ENCODE measurements at regions not wholly inside any gene's neighbourhood (a gene's known extent, or its start where the extent isn't known, plus 50 kb on each side); places are given as distances from the start of the nearest gene placed in this dataset.

DNA sequence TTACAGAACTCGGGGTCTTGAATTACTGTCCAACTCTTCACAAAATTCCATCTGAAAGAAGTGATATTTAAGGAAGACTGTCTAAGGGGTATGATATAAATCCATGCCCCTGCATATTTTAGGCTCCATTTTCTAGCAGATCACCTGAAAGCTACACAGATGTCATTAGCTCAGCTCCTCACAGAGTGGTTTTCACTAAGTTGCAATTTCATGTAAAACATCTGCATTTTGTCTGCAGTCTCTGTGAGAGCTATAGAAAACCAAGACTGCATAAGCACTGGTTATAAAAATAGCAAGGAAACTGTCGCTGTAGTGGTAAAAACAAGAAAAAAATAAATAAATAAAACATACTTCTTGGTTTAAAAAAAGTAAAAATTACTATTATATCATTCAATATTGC is 103.4 kb downstream of the RPL27A start:
- Histone ChIP-seq H3K27ac (ENCODE audit: low read depth, low read length, poor library complexity, severe bottlenecking) (no peak overlapping the region), H3K4me1 (ENCODE audit: insufficient read depth, low read length, severe bottlenecking) (no peaks in the 10 kb centered on the region), H3K9me2 (ENCODE audit: low read depth, low read length) (no peaks in the 10 kb centered on the region), H3K36me3 (ENCODE audit: insufficient read depth, low read length) (no peaks in the 10 kb centered on the region), H4K20me1 (ENCODE audit: insufficient read depth, low read length) (no peaks in the 10 kb centered on the region), H3K27me3 (ENCODE audit: insufficient read depth, low read length) (no peaks in the 10 kb centered on the region), H3K79me2 (ENCODE audit: insufficient read depth, low read length) (no peaks in the 10 kb centered on the region), H2AFZ (ENCODE audit: low read length) (no peak overlapping the region), H3K4me3 (ENCODE audit: low read depth, low read length, poor library complexity, severe bottlenecking) (no peak overlapping the region), H3F3A (ENCODE audit: insufficient read depth, low read length) (no peaks in the 10 kb centered on the region), H3K4me2 (ENCODE audit: low read length) (no peak overlapping the region), H3K9ac (ENCODE audit: low read length) (no peak overlapping the region), H3K9me3 (ENCODE audit: low read length) (no peaks in the 10 kb centered on the region)
- TF ChIP-seq EZH2 (IDR thresholded peaks at IDR 0.05; ENCODE audit: borderline replicate concordance, low read length): no peak

DNA sequence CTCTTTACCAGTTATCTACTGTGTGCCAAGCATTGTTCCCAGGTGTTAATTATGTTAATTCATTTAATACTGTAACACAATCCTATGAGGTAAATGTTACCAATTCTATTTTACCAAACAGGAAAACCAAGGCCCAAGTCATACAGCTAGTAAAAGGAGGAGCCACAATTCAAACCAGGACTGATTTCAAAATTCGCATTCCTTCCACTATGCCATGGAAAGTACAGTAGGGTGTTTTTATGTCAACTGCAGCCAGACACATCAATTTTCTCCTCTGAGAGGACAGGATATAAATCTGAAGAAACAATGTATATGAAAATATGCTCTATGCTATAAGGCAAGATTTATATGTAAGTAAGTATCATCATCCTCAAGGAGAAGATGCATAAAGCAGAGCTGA is 104.3 kb downstream of the RPL27A start:
- Histone ChIP-seq H4K20me1 (ENCODE audit: insufficient read depth, low read length) (no peaks in the 10 kb centered on the region), H3K9ac (ENCODE audit: low read length) (no peak overlapping the region), H3K4me3 (ENCODE audit: low read depth, low read length, poor library complexity, severe bottlenecking) (no peak overlapping the region), H3K4me1 (ENCODE audit: insufficient read depth, low read length, severe bottlenecking) (no peaks in the 10 kb centered on the region), H3K36me3 (ENCODE audit: insufficient read depth, low read length) (no peaks in the 10 kb centered on the region), H2AFZ (ENCODE audit: low read length) (no peak overlapping the region), H3K9me2 (ENCODE audit: low read depth, low read length) (no peaks in the 10 kb centered on the region), H3F3A (ENCODE audit: insufficient read depth, low read length) (no peaks in the 10 kb centered on the region), H3K79me2 (ENCODE audit: insufficient read depth, low read length) (no peaks in the 10 kb centered on the region), H3K27me3 (ENCODE audit: insufficient read depth, low read length) (no peaks in the 10 kb centered on the region), H3K27ac (ENCODE audit: low read depth, low read length, poor library complexity, severe bottlenecking) (no peak overlapping the region), H3K4me2 (ENCODE audit: low read length) (no peak overlapping the region), H3K9me3 (ENCODE audit: low read length) (no peaks in the 10 kb centered on the region)
- TF ChIP-seq EZH2 (IDR thresholded peaks at IDR 0.05; ENCODE audit: borderline replicate concordance, low read length): no peak
- TF ChIP-seq, protein P1, sequence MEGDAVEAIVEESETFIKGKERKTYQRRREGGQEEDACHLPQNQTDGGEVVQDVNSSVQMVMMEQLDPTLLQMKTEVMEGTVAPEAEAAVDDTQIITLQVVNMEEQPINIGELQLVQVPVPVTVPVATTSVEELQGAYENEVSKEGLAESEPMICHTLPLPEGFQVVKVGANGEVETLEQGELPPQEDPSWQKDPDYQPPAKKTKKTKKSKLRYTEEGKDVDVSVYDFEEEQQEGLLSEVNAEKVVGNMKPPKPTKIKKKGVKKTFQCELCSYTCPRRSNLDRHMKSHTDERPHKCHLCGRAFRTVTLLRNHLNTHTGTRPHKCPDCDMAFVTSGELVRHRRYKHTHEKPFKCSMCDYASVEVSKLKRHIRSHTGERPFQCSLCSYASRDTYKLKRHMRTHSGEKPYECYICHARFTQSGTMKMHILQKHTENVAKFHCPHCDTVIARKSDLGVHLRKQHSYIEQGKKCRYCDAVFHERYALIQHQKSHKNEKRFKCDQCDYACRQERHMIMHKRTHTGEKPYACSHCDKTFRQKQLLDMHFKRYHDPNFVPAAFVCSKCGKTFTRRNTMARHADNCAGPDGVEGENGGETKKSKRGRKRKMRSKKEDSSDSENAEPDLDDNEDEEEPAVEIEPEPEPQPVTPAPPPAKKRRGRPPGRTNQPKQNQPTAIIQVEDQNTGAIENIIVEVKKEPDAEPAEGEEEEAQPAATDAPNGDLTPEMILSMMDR (IDR thresholded peaks at IDR 0.05; ENCODE audit: low read length): no peak

- Histone ChIP-seq H3K4me1 (ENCODE audit: insufficient read depth, low read length, severe bottlenecking) (no peaks in the 10 kb centered on the region), H3K4me2 (ENCODE audit: low read length) (no peak overlapping the region), H3K36me3 (ENCODE audit: insufficient read depth, low read length) (no peaks in the 10 kb centered on the region), H3K79me2 (ENCODE audit: insufficient read depth, low read length) (no peaks in the 10 kb centered on the region), H3K4me3 (ENCODE audit: low read depth, low read length, poor library complexity, severe bottlenecking) (no peak overlapping the region), H3K9me3 (ENCODE audit: low read length) (no peaks in the 10 kb centered on the region), H3K27me3 (ENCODE audit: insufficient read depth, low read length) (no peaks in the 10 kb centered on the region), H4K20me1 (ENCODE audit: insufficient read depth, low read length) (no peaks in the 10 kb centered on the region), H3K9me2 (ENCODE audit: low read depth, low read length) (no peaks in the 10 kb centered on the region), H3K27ac (ENCODE audit: low read depth, low read length, poor library complexity, severe bottlenecking) (no peak overlapping the region), H3F3A (ENCODE audit: insufficient read depth, low read length) (no peaks in the 10 kb centered on the region), H2AFZ (ENCODE audit: low read length) (no peak overlapping the region), H3K9ac (ENCODE audit: low read length) (no peak overlapping the region)
- TF ChIP-seq, protein P1 (IDR thresholded peaks at IDR 0.05; ENCODE audit: low read length): no peak
- TF ChIP-seq EZH2 (IDR thresholded peaks at IDR 0.05; ENCODE audit: borderline replicate concordance, low read length): no peak
Measured at GRCh38 chr11:8787372-8787771, 104.8 kb downstream of the RPL27A start.

GRCh38 chr11:8788616-8789015 is 106.0 kb downstream of the RPL27A start:
- no peaks in the 10 kb centered on the region for H3K36me3 ChIP-seq (ENCODE audit: insufficient read depth, low read length)
- no peaks in the 10 kb centered on the region for H4K20me1 ChIP-seq (ENCODE audit: insufficient read depth, low read length)
- H3K9me2 ChIP-seq (ENCODE audit: low read depth, low read length): no peaks in the 10 kb centered on the region
- TF ChIP-seq, protein P1 (IDR thresholded peaks at IDR 0.05; ENCODE audit: low read length): no peak
- TF ChIP-seq EZH2 (IDR thresholded peaks at IDR 0.05; ENCODE audit: borderline replicate concordance, low read length): no peak
- H3K9me3 ChIP-seq (ENCODE audit: low read length): no peaks in the 10 kb centered on the region
- H3K4me1 ChIP-seq (ENCODE audit: insufficient read depth, low read length, severe bottlenecking): no peaks in the 10 kb centered on the region
- H2AFZ ChIP-seq (ENCODE audit: low read length): no peak overlapping the region
- H3K4me2 ChIP-seq (ENCODE audit: low read length): no peak overlapping the region
- H3K79me2 ChIP-seq (ENCODE audit: insufficient read depth, low read length): no peaks in the 10 kb centered on the region
- H3K4me3 ChIP-seq (ENCODE audit: low read depth, low read length, poor library complexity, severe bottlenecking): no peak overlapping the region
- no peaks in the 10 kb centered on the region for H3F3A ChIP-seq (ENCODE audit: insufficient read depth, low read length)
- H3K9ac ChIP-seq (ENCODE audit: low read length): no peak overlapping the region
- no peaks in the 10 kb centered on the region for H3K27me3 ChIP-seq (ENCODE audit: insufficient read depth, low read length)
- no peak overlapping the region for H3K27ac ChIP-seq (ENCODE audit: low read depth, low read length, poor library complexity, severe bottlenecking)
